ACHN (cell line): ENCODE measurements at regions not wholly inside any gene's neighbourhood (a gene's known extent, or its start where the extent isn't known, plus 50 kb on each side); places are given as distances from the start of the nearest gene placed in this dataset.

Experiments used
- DNase-seq: peaks from one replicate; pipeline ENCODE4 v3.0.0-alpha.2; 2015
- in situ Hi-C: cut with HindIII; loops from 2 replicates; pipeline ENCODE4 v1.10.0; 2017; ENCODE audit warnings: low sequenced_read_pairs, low pct_ligation_motif_present, low pct_unique_long_range_greater_than_20kb

DNA sequence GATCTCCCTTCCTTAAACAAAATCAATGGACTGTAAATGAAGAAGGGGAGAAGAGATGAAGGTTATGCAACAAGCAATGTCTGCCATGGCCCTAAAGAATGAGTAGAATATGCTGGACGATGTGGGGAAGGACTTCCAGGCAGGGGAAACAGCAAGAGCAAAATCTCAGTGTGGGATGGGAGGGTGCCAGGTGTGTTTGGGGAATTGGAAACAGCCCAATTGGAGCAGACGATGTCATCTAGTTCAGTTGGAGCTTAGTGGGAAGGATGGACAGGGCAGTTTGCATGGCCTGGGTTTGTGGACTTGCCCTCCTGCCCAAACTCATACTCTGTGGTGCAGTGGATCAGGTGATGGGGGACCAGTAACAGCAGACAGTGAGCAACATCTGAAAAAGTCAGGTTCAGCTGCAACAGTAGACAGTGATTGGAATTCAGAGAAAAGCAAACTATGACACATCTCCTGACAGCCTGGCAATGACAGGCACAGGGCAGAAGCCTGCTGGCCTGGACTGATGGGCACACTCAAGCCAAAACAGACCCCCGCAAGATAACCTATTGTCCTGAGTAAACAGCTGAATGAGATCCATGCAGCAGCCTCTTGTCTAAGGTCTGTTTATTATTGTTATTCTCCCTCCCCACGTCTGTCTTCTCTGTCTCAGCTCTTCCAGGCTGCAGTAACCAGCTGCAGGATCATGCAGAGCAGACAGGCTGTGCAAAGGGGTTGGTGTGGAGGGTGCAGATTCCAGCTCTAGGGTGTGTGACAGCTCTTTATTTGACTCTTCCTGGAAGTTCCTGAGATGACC is 50.5 kb upstream of the PRELP start:
- no peak for DNase-seq
- in situ Hi-C loops, result no loop called here

DNA sequence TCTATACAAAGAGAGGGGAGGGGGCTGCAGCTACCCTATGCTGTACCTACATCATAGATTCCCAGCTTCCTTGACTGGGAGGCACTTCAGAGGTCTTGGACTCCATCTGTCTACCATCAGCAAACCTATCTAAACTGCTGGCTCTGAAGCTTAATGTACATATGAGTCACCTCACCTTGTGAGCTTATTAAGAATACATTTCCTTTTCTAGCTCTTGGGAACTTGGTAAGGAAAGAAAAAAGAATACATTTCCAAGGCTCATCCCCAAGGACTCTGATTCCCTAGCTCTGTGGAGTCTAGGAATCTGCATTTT is 50.0 kb upstream of the PRELP start:
- no peak for DNase-seq
- in situ Hi-C loops, result no loop called here
